ENCODE measurements at regions not wholly inside any gene's neighbourhood (a gene's known extent, or its start where the extent isn't known, plus 50 kb on each side); places are given as distances from the start of the nearest gene placed in this dataset.

- TF ChIP-seq CTCF (IDR thresholded peaks at IDR 0.05) (no peak), POLR2A (IDR thresholded peaks at IDR 0.05) (no peak)
These were observed 1680.6 kb upstream of the LRRTM1 start for GRCh38 chr2:81984969-81985637.

Measured in body of pancreas (tissue), 4 donors.